ENCODE measurements at regions not wholly inside any gene's neighbourhood (a gene's known extent, or its start where the extent isn't known, plus 50 kb on each side); places are given as distances from the start of the nearest gene placed in this dataset.
"Not testable (repeated sequence)": the region's sequence is repeated elsewhere in the genome, so short reads cannot be mapped to it uniquely, and the experiment has no call there.

- H3K4me1 Mint-ChIP-seq; H3K27ac Mint-ChIP-seq; H3K9me3 Mint-ChIP-seq; H3K36me3 Mint-ChIP-seq; H3K27me3 Mint-ChIP-seq (ENCODE audit: low read depth in 3 of 3); DNase-seq; H3K4me3 Mint-ChIP-seq: not testable (repeated sequence)
Observed at GRCh38 chr2:87658357-87658756, 89.5 kb upstream of the PLGLB2 start.

- not testable (repeated sequence) for H3K9me3 Mint-ChIP-seq; H3K36me3 Mint-ChIP-seq; H3K27me3 Mint-ChIP-seq (ENCODE audit: low read depth in 3 of 3); DNase-seq; H3K4me1 Mint-ChIP-seq; H3K4me3 Mint-ChIP-seq; H3K27ac Mint-ChIP-seq
Observed at GRCh38 chr2:87658976-87659375, 88.9 kb upstream of the PLGLB2 start.

- H3K9me3 Mint-ChIP-seq; H3K4me1 Mint-ChIP-seq; H3K36me3 Mint-ChIP-seq; H3K27ac Mint-ChIP-seq; H3K4me3 Mint-ChIP-seq; H3K27me3 Mint-ChIP-seq (ENCODE audit: low read depth in 3 of 3); DNase-seq: not testable (repeated sequence)
Observed at GRCh38 chr2:87660164-87660563, 87.7 kb upstream of the PLGLB2 start.

- not testable (repeated sequence) for DNase-seq; H3K27ac Mint-ChIP-seq; H3K4me1 Mint-ChIP-seq; H3K36me3 Mint-ChIP-seq; H3K27me3 Mint-ChIP-seq (ENCODE audit: low read depth in 3 of 3); H3K4me3 Mint-ChIP-seq; H3K9me3 Mint-ChIP-seq
Observed at GRCh38 chr2:87662316-87663290, 85.3 kb upstream of the PLGLB2 start.

GRCh38 chr2:87663347-87663746 lies 84.5 kb upstream of the PLGLB2 start:
- not testable (repeated sequence) for H3K9me3 Mint-ChIP-seq; H3K27me3 Mint-ChIP-seq (ENCODE audit: low read depth in 3 of 3); H3K27ac Mint-ChIP-seq; H3K36me3 Mint-ChIP-seq; H3K4me1 Mint-ChIP-seq; DNase-seq; H3K4me3 Mint-ChIP-seq

GRCh38 chr2:87667027-87667426 lies 80.9 kb upstream of the PLGLB2 start:
- not testable (repeated sequence) for H3K9me3 Mint-ChIP-seq; H3K4me3 Mint-ChIP-seq; DNase-seq; H3K27ac Mint-ChIP-seq; H3K27me3 Mint-ChIP-seq (ENCODE audit: low read depth in 3 of 3); H3K4me1 Mint-ChIP-seq; H3K36me3 Mint-ChIP-seq

- H3K4me1 Mint-ChIP-seq; H3K27ac Mint-ChIP-seq; H3K27me3 Mint-ChIP-seq (ENCODE audit: low read depth in 3 of 3); H3K4me3 Mint-ChIP-seq; DNase-seq; H3K36me3 Mint-ChIP-seq; H3K9me3 Mint-ChIP-seq: not testable (repeated sequence)
Observed at GRCh38 chr2:87668361-87668760, 79.5 kb upstream of the PLGLB2 start.

- H3K4me1 Mint-ChIP-seq; H3K27me3 Mint-ChIP-seq (ENCODE audit: low read depth in 3 of 3); H3K36me3 Mint-ChIP-seq; H3K4me3 Mint-ChIP-seq; H3K27ac Mint-ChIP-seq; DNase-seq; H3K9me3 Mint-ChIP-seq: not testable (repeated sequence)
Observed at GRCh38 chr2:87669633-87670231, 78.2 kb upstream of the PLGLB2 start.

- H3K27me3 Mint-ChIP-seq (ENCODE audit: low read depth in 3 of 3); DNase-seq; H3K4me3 Mint-ChIP-seq; H3K36me3 Mint-ChIP-seq; H3K4me1 Mint-ChIP-seq; H3K27ac Mint-ChIP-seq; H3K9me3 Mint-ChIP-seq: not testable (repeated sequence)
Observed at GRCh38 chr2:87672404-87672803, 75.5 kb upstream of the PLGLB2 start.

GRCh38 chr2:87674729-87675128 lies 73.2 kb upstream of the PLGLB2 start:
- DNase-seq; H3K4me3 Mint-ChIP-seq; H3K27me3 Mint-ChIP-seq (ENCODE audit: low read depth in 3 of 3); H3K4me1 Mint-ChIP-seq; H3K27ac Mint-ChIP-seq; H3K9me3 Mint-ChIP-seq; H3K36me3 Mint-ChIP-seq: not testable (repeated sequence)

GRCh38 chr2:87675487-87675886 lies 72.4 kb upstream of the PLGLB2 start:
- DNase-seq; H3K27ac Mint-ChIP-seq; H3K9me3 Mint-ChIP-seq; H3K27me3 Mint-ChIP-seq (ENCODE audit: low read depth in 3 of 3); H3K4me3 Mint-ChIP-seq; H3K4me1 Mint-ChIP-seq; H3K36me3 Mint-ChIP-seq: not testable (repeated sequence)

- not testable (repeated sequence) for H3K36me3 Mint-ChIP-seq; H3K4me1 Mint-ChIP-seq; H3K9me3 Mint-ChIP-seq; H3K4me3 Mint-ChIP-seq; H3K27me3 Mint-ChIP-seq (ENCODE audit: low read depth in 3 of 3); DNase-seq; H3K27ac Mint-ChIP-seq
Observed at GRCh38 chr2:87677421-87677923, 70.4 kb upstream of the PLGLB2 start.

GRCh38 chr2:87678742-87679173 lies 69.1 kb upstream of the PLGLB2 start:
- H3K4me1 Mint-ChIP-seq; H3K36me3 Mint-ChIP-seq; DNase-seq; H3K27me3 Mint-ChIP-seq (ENCODE audit: low read depth in 3 of 3); H3K27ac Mint-ChIP-seq; H3K9me3 Mint-ChIP-seq; H3K4me3 Mint-ChIP-seq: not testable (repeated sequence)

- DNase-seq; H3K27ac Mint-ChIP-seq; H3K9me3 Mint-ChIP-seq; H3K27me3 Mint-ChIP-seq (ENCODE audit: low read depth in 3 of 3); H3K4me3 Mint-ChIP-seq; H3K4me1 Mint-ChIP-seq; H3K36me3 Mint-ChIP-seq: not testable (repeated sequence)
Observed at GRCh38 chr2:87679950-87680349, 67.9 kb upstream of the PLGLB2 start.

GRCh38 chr2:87680691-87681090 lies 67.2 kb upstream of the PLGLB2 start:
- not testable (repeated sequence) for H3K27ac Mint-ChIP-seq; H3K4me1 Mint-ChIP-seq; H3K36me3 Mint-ChIP-seq; H3K27me3 Mint-ChIP-seq (ENCODE audit: low read depth in 3 of 3); H3K4me3 Mint-ChIP-seq; H3K9me3 Mint-ChIP-seq; DNase-seq
